ENCODE measurements at regions not wholly inside any gene's neighbourhood (a gene's known extent, or its start where the extent isn't known, plus 50 kb on each side); places are given as distances from the start of the nearest gene placed in this dataset.

- TF ChIP-seq POLR2A (IDR thresholded peaks at IDR 0.05; ENCODE audit: low read depth, low read length) = no peak
- TF ChIP-seq POLR2AphosphoS5 (IDR thresholded peaks at IDR 0.05; ENCODE audit: low read depth, low read length) = no peak
- no peak for TF ChIP-seq TAF1 (IDR thresholded peaks at IDR 0.05; ENCODE audit: borderline replicate concordance, low read depth, low read length)
Observed at GRCh38 chr3:107990433-107990832, 100.4 kb downstream of the CD47 start.
